NOMO-1 treated with dmso at 0.1 percent for 144 hours (cell line): ENCODE measurements at regions not wholly inside any gene's neighbourhood (a gene's known extent, or its start where the extent isn't known, plus 50 kb on each side); places are given as distances from the start of the nearest gene placed in this dataset.
"Not testable (repeated sequence)": the region's sequence is repeated elsewhere in the genome, so short reads cannot be mapped to it uniquely, and the experiment has no call there.

Source experiments
- DNase-seq: peaks from one replicate; lab custom pipeline; 2025; ENCODE audit not compliant: unreplicated experiment; lab: John Stamatoyannopoulos, UW

GRCh38 chr11:19436932-19437331, 196.2 kb upstream of the E2F8 start:
- DNase-seq, result no peak

GRCh38 chr11:19435306-19435989, 194.7 kb upstream of the E2F8 start:
- DNase-seq, result no peak

DNA sequence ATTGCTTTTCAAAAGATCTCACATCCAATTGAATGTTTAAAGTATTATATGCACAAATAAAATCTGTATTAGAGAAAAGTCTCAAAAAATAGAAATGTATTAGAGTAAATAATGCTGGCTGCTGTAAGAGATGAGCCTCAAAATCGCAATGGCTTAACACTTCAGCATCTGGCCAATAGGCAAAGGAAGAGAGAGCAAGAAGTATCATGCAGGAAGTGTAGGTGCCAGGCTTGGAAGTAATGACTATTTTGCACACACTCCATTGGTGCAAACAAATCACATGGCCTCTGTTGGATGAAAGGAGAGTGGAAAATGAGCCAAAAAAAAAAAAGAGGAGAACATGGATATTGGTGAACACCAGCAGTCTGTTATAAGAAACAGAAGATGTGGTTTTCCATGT, 193.0 kb upstream of the E2F8 start:
- DNase-seq, result no peak

GRCh38 chr11:19433367-19433766, 192.6 kb upstream of the E2F8 start:
- peak; percentile 46 for DNase-seq

DNA sequence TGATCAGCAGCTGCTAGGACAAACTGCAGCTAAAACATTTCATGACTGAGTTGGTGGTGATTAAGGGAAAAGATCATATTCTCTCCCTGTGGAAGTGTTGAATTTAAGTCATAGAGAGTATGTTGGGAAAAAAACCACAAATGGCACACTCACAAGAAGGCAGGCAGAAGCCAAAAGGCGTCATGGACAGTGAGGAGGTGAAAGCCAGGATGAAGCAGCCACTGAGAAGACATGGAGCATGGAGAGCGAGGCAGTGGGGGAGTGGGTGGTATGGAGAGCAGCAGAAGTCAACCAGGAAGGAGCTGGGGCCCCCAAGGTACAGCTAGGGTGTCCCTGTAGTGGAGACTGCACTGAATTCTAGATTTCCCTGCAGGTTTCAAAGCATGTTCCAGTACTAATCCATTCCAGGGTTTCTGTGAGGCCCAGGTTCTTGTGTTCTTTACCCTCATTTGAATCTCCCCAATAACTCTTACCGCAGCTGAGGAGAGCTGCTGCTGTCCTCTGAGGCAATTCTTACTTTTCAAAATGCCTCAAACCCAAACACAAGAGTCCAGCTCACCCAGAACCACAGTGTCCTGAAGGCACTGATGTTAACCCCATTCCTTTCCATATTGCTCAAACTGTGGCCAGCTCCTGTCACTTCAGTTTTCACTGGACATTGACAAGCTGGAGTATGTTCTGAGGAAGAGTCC, 191.8 kb upstream of the E2F8 start:
- DNase-seq, result no peak

- DNase-seq, result no peak
Measured at GRCh38 chr11:19430754-19431398, 190.1 kb upstream of the E2F8 start.

- no peak for DNase-seq
Measured at GRCh38 chr11:19430346-19430745, 189.6 kb upstream of the E2F8 start.

DNA sequence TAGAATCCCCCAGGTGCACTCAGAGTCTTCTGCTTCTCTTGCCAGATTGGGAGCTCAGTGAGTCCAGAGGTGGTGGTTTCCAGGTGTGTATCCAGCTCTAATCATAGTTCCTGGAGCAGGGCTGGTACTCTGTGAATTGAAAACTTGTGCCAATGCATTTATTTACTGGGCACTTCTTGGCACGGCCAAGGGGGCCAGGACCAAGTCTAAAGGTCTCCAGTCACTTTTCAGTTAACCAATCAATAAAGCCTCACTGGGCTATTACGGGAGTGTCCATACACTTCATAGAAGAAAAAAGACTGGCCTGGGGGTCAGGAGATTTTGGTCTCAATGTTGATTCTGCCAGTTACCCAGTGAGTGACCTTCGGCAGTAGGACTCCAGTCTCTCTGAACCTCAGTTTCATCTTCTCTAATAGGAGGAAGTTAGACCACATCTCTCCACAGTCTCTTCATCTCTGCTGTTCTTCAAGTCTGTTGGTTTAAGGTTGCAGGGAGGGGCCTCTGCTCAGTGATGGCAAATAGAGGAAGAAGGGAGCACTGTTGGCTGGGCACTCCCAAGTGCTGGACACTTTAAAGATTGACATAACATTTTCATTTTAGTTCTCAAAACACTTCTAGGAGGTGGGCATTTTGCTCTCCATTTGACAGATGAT, 188.5 kb upstream of the E2F8 start:
- DNase-seq, result peak; percentile 31

DNA sequence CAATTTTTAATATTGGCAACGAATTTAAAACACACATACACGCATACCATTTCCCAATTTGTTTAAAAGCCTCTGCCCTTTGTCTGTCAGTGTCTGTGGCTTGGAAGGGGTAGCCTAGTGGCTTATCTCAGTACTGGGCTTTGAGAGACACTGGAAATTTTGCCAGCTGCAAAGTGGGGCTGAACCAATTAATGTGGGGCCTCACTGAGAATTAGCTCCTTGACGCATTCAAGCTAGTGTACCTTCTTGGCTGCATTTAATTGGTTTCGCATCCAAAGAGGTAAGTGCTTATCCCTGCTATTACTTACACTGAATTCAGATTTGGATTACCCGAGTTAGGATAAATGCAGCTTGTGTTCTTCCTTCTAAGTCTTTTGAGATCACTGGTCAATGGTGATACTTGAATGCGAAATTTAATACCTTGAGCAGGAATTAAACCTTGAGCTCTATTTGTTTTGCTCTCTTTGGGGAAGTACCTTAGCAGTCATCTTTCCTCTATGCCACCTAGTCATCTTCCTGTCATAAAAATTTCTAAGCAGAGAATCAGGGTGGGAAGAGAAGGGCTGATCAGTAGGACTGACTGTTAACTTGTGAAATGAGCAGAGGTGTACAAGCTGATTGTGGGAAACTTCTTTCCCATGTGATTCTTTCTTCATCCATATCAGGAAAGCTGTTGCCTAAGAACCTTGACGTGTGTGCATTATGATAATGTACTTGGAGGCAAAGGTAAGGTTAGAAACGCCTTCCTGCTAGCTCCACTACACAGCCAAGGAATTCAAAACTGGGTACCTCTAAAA, 187.7 kb upstream of the E2F8 start:
- DNase-seq, result no peak

DNA sequence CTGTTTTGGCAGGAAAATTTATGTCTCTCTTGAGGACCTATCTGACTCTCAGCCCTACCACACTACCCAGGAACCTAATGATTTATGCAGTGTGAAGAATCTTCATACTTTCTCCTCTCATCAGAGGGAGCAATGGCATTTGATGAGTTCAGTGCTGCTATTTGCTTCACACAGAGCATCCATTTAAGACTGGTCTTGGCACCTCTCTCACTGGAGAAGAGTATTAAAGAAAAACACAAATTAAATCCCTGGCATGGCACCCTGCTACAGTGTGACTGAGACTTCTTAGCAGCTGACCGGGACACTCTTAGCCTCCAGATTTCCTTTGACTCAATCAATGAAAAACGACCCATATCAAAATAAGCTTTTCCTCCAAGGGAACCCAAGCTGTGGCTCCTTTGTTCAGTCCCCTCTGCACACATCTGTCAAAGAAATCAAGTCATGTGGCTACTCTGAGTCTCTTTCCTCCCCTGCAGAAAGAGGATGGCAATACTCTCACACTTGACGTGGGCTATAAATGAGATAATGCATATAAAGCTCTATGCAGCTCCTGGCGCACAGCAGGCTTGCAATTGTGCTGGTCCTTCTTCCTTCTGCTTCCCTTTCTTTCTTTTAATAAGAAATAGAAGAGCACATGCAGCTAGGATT, 186.1 kb upstream of the E2F8 start:
- no peak for DNase-seq

- no peak for DNase-seq
Measured at GRCh38 chr11:19426011-19426755, 185.4 kb upstream of the E2F8 start.

- no peak for DNase-seq
Measured at GRCh38 chr11:19422276-19422675, 181.5 kb upstream of the E2F8 start.

DNA sequence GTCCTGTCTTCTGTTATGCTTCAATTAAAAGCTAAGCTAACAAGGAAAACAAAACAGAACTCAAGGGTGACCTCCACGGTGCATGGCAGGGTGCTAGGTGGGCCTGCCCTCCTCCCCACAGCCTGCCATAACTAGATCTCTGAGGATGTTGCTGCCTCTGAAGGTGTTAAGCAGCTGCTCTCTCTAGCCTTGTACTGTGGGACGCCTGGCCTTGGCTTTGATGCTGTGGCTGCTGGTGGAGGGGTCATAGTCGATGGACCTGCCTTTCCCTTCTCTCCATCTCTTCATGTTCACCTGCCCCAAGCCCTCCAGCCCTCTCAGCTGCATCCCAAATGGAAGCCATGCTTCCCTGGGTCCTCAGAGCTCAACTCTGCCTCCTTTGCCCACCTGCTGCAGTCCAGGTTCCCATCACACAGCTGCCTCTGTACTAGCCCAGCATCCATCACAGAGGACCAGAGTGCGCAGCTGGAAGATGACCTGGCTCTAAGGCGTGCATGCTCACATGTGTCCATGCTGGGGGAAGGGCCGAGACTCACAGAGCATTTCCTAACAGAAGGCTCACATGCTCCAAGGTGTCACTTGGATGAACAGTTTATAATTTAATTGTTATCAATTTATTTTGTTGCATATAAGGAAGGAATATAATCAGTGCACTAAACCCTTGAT, 180.3 kb upstream of the E2F8 start:
- DNase-seq, result no peak

- no peak for DNase-seq
Measured at GRCh38 chr11:19419808-19420207, 179.1 kb upstream of the E2F8 start.

DNA sequence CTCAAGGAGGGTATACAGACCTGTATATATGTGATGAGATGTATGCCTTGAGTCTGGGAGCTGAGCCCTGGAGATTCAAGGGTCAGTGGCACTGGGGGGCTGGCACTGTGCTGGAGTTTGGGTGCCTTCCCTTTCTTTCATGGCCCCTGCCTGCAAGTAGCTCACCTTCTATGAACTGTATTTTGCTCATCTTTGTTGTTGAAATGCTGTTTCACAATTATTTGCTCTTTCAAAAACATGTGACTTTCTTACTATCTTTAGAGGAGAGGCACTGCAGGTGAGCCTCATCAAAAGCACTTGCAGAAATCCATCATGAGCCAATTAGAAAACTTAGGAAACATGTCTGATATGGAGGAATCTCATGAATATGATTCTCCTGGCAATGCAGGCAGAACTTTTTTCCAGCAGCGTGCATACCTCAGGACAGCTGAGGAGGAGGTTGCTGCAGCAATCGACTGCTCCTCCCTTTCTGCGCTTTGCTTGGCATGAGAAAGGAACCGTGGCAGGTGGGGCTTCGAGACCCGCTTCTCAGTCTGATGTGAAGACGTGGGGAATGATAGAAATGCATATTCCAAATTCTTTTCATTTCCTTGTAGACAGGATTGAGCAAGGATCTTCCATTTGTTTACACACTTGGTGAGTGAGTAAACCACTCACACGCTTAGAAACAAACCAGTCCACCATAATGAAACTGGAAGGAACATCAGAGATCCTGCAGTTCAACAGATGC, 178.4 kb upstream of the E2F8 start:
- DNase-seq, result no peak

DNA sequence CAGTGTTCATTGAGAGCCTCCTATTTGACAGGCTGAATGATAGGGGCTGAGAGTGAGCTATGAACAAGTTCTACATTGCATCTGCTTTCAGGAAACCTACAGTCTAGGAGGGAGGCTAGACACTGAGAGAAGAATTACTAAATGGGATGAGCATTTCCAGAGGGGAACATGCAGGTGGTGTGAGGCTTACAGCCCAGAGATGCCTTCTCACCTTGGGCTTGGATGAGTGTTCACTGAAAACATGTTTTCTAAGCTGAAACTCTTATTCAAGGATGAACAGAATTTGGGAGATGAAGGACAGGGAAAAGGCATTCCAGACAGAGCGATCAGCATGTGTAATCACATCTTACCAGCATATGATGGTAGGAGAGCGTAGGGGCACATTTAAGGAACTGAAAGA, 177.5 kb upstream of the E2F8 start:
- no peak for DNase-seq

- not testable (repeated sequence) for DNase-seq
Measured at GRCh38 chr11:19412070-19412469, 171.3 kb upstream of the E2F8 start.

DNA sequence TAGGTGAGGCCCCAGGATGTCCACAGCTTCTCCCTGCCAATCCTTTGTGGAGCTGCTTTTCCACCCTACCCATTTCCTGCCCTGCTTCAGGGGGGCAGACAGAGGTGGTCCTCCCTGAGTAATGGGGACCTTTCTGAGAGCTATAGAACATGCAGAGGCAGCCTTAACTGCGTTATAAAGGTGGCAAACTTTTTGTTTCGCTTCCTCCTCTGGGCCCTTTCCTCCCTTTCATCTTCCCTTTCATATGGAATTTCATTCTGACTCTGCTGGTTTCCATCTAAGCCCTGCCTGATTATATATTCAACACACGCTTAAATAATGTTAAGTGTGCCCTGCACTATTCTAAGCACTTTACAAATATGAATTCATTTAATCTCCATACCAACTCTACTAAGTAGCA, 169.3 kb upstream of the E2F8 start:
- DNase-seq, result no peak

GRCh38 chr11:19409307-19409706, 168.6 kb upstream of the E2F8 start:
- DNase-seq, result no peak
